Omental fat pad (tissue), 3 donors: ENCODE measurements at regions not wholly inside any gene's neighbourhood (a gene's known extent, or its start where the extent isn't known, plus 50 kb on each side); places are given as distances from the start of the nearest gene placed in this dataset.

Experiments used
- ATAC-seq: fragments of 150-250 bp; one replicate; pipeline ENCODE4 v1.9.1; 2016; ENCODE audit warnings: mild to moderate bottlenecking, moderate library complexity; ENCODE audit not compliant: low FRiP score
- DNase-seq: peaks from one replicate; pipeline ENCODE4 v3.0.0-alpha.2; 2019; ENCODE audit warnings: low spot score
- CTCF ChIP-seq, 3 donors: fragments of 450-650 bp; IDR thresholded peaks; one replicate each; pipeline ENCODE4 v1.5.1; 2016 to 2017; ENCODE audit warnings: antibody characterized with exemption in 3 of 3, mild to moderate bottlenecking in 3 of 3, moderate library complexity in 2 of 3

- no peak for TF ChIP-seq CTCF (IDR thresholded peaks at IDR 0.05)
- no peak for DNase-seq
- no peak for ATAC-seq
Observed at GRCh38 chr2:234410526-234410925, 86.4 kb downstream of the ARL4C start.

GRCh38 chr2:234409590-234409989 is 87.3 kb downstream of the ARL4C start:
- ATAC-seq (no peak), DNase-seq (no peak)
- TF ChIP-seq CTCF (IDR thresholded peaks at IDR 0.05), result no peak

- DNase-seq, result no peak
- no peak for TF ChIP-seq CTCF (IDR thresholded peaks at IDR 0.05)
- no peak for ATAC-seq
Observed at GRCh38 chr2:234406085-234406484, 90.8 kb downstream of the ARL4C start.

GRCh38 chr2:234405462-234405861 is 91.4 kb downstream of the ARL4C start:
- no peak for ATAC-seq
- no peak for TF ChIP-seq CTCF (IDR thresholded peaks at IDR 0.05)

GRCh38 chr2:234404957-234405356 is 91.9 kb downstream of the ARL4C start:
- no peak for TF ChIP-seq CTCF (IDR thresholded peaks at IDR 0.05)
- DNase-seq (no peak), ATAC-seq (peak; percentile 35)

More at GRCh38 chr2:234405462-234405861, 91.4 kb downstream of the ARL4C start:
- DNase-seq, result no peak

GRCh38 chr2:234403751-234404150 is 93.1 kb downstream of the ARL4C start:
- ATAC-seq (no peak), DNase-seq (no peak)
- no peak for TF ChIP-seq CTCF (IDR thresholded peaks at IDR 0.05)

- DNase-seq, result no peak
- TF ChIP-seq CTCF (IDR thresholded peaks at IDR 0.05), result no peak
- ATAC-seq, result no peak
Observed at GRCh38 chr2:234403074-234403473, 93.8 kb downstream of the ARL4C start.
